Stimulated activated CD8-positive, alpha-beta memory T cell treated with anti-CD3 and anti-CD28 coated beads, Interleukin-15, amount 100 ng/mL, for 4 hours (primary cell): ENCODE measurements at regions not wholly inside any gene's neighbourhood (a gene's known extent, or its start where the extent isn't known, plus 50 kb on each side); places are given as distances from the start of the nearest gene placed in this dataset.
"Not testable (repeated sequence)": the region's sequence is repeated elsewhere in the genome, so short reads cannot be mapped to it uniquely, and the experiment has no call there.

Experiments
- DNase-seq, 2 donors: peaks; one replicate each; pipeline ENCODE4 v3.0.0-alpha.2; 2020; ENCODE audit warnings: low read depth in 2 of 2

GRCh38 chr10:8776926-8777622 is 722.6 kb downstream of the GATA3 start:
- DNase-seq = no peak

GRCh38 chr10:8778713-8779112 is 724.2 kb downstream of the GATA3 start:
- DNase-seq = no peak

- no peak for DNase-seq
Measured at GRCh38 chr10:8787649-8788048, 733.2 kb downstream of the GATA3 start.

GRCh38 chr10:8790390-8790789 is 735.9 kb downstream of the GATA3 start:
- no peak for DNase-seq

- no peak for DNase-seq
Measured at GRCh38 chr10:8794860-8795259, 740.4 kb downstream of the GATA3 start.

GRCh38 chr10:8800426-8800825 is 745.9 kb downstream of the GATA3 start:
- DNase-seq = no peak

GRCh38 chr10:8803992-8804391 is 749.5 kb downstream of the GATA3 start:
- DNase-seq = no peak

GRCh38 chr10:8810677-8811076 is 756.2 kb downstream of the GATA3 start:
- DNase-seq = no peak

GRCh38 chr10:8811201-8811600 is 756.7 kb downstream of the GATA3 start:
- no peak for DNase-seq

- DNase-seq = no peak
Measured at GRCh38 chr10:8815969-8816368, 761.5 kb downstream of the GATA3 start.

GRCh38 chr10:8817299-8817698 is 762.8 kb downstream of the GATA3 start:
- no peak for DNase-seq

- no peak for DNase-seq
Measured at GRCh38 chr10:8825611-8826010, 771.1 kb downstream of the GATA3 start.

GRCh38 chr10:8829592-8829991 is 775.1 kb downstream of the GATA3 start:
- DNase-seq = no peak

GRCh38 chr10:8830048-8830447 is 775.6 kb downstream of the GATA3 start:
- no peak for DNase-seq

GRCh38 chr10:8830876-8831275 is 776.4 kb downstream of the GATA3 start:
- no peak for DNase-seq

GRCh38 chr10:8835453-8836167 is 781.1 kb downstream of the GATA3 start:
- no peak for DNase-seq

- DNase-seq = no peak
Measured at GRCh38 chr10:8840356-8840755, 785.9 kb downstream of the GATA3 start.

GRCh38 chr10:8844141-8844540 is 789.7 kb downstream of the GATA3 start:
- no peak for DNase-seq

GRCh38 chr10:8852546-8852945 is 798.1 kb downstream of the GATA3 start:
- no peak for DNase-seq

- DNase-seq = no peak
Measured at GRCh38 chr10:8853048-8853447, 798.6 kb downstream of the GATA3 start.

- not testable (repeated sequence) for DNase-seq
Measured at GRCh38 chr10:8868924-8869323, 814.4 kb downstream of the GATA3 start.

GRCh38 chr10:8873310-8873709 is 818.8 kb downstream of the GATA3 start:
- DNase-seq = no peak

GRCh38 chr10:8874268-8874667 is 819.8 kb downstream of the GATA3 start:
- DNase-seq = no peak

- no peak for DNase-seq
Measured at GRCh38 chr10:8874972-8875371, 820.5 kb downstream of the GATA3 start.
